IMR-90 (cell line): ENCODE measurements at regions not wholly inside any gene's neighbourhood (a gene's known extent, or its start where the extent isn't known, plus 50 kb on each side); places are given as distances from the start of the nearest gene placed in this dataset.
A peak's percentile ranks its signal among the peaks of the same experiment; 100 is the strongest.

Experiments
- ATAC-seq: fragments of 200-7000 bp; cut with Tn5 transposase; 2 replicates; pipeline ENCODE4 v1.9.1; 2020; ENCODE audit warnings: low read depth, mild to moderate bottlenecking, moderate library complexity
- BruUV-seq: library from RNA; stranded (reverse); fragments of 400-500 nt; replicated peaks from 2 replicates; lab custom pipeline; 2021; lab: Mats Ljungman, UMichigan
- CTCF ChIA-PET: fragments of 300-600 bp; formaldehyde crosslinking; extraction: SDS; loops from one replicate; lab custom pipeline; 2021; ENCODE audit warnings: antibody characterized with exemption; lab: Yijun Ruan, JAX
- POLR2A ChIA-PET: fragments of 300-600 bp; sonication (Branson Sonifier 250); formaldehyde crosslinking; loops from one replicate; lab custom pipeline; 2022; ENCODE audit warnings: antibody characterized with exemption; ENCODE audit not compliant: unreplicated experiment; lab: Charles Lee
- DNase-seq: peaks from one replicate; pipeline ENCODE4 v3.0.0; 2013
- H2AFZ ChIP-seq: replicated peaks from 2 replicates; pipeline ENCODE3; 2013; ENCODE audit warnings: low read length, mild to moderate bottlenecking; ENCODE audit not compliant: poor library complexity
- H2AK5ac ChIP-seq: 2 replicates; pipeline ENCODE4 v1.6.1; 2013; ENCODE audit warnings: low read depth, low read length, inconsistent platforms
- H2AK9ac ChIP-seq: replicated peaks from 2 replicates; pipeline ENCODE3; 2013; ENCODE audit warnings: mild to moderate bottlenecking, low read depth, low read length, moderate library complexity; ENCODE audit not compliant: poor library complexity
- H2BK120ac ChIP-seq: 2 replicates; pipeline ENCODE4 v1.6.1; 2013; ENCODE audit warnings: low read depth, low read length, inconsistent platforms
- H2BK15ac ChIP-seq: 3 replicates; pipeline ENCODE4 v1.6.1; 2013; ENCODE audit warnings: low read depth, low read length, inconsistent platforms
- H2BK20ac ChIP-seq: 2 replicates; pipeline ENCODE4 v1.6.1; 2013; ENCODE audit warnings: low read depth, mild to moderate bottlenecking, inconsistent platforms, low read length, moderate library complexity
- H2BK5ac ChIP-seq: 2 replicates; pipeline ENCODE4 v1.6.1; 2013; ENCODE audit warnings: mild to moderate bottlenecking, low read depth, low read length, inconsistent platforms; ENCODE audit not compliant: poor library complexity, severe bottlenecking
- H3K14ac ChIP-seq: replicated peaks from 2 replicates; pipeline ENCODE4 v1.6.1; 2013; ENCODE audit warnings: low read depth, low read length, inconsistent platforms
- H3K18ac ChIP-seq: 2 replicates; pipeline ENCODE4 v1.6.1; 2013; ENCODE audit warnings: low read depth, low read length, control low read depth
- H3K23ac ChIP-seq: 2 replicates; pipeline ENCODE4 v1.6.1; 2013; ENCODE audit warnings: low read depth, low read length, inconsistent platforms
- H3K27ac ChIP-seq: 2 replicates; pipeline ENCODE4 v1.5.1; 2013; ENCODE audit warnings: mild to moderate bottlenecking, control low read depth, low read length; ENCODE audit not compliant: insufficient read depth
- H3K27me3 ChIP-seq: 2 replicates; pipeline ENCODE4 v1.6.1; 2013; ENCODE audit warnings: low read length; ENCODE audit not compliant: control insufficient read depth, insufficient read depth
- H3K36me3 ChIP-seq: 2 replicates; pipeline ENCODE4 v1.6.1; 2013; ENCODE audit warnings: low read length, mixed read lengths; ENCODE audit not compliant: control insufficient read depth, insufficient read depth
- H3K4ac ChIP-seq: 2 replicates; pipeline ENCODE4 v1.6.1; 2013; ENCODE audit warnings: low read depth, low read length, inconsistent platforms
- H3K4me1 ChIP-seq: 2 replicates; pipeline ENCODE4 v1.6.1; 2013; ENCODE audit warnings: low read length, mixed read lengths; ENCODE audit not compliant: control insufficient read depth, insufficient read depth
- H3K4me2 ChIP-seq: 2 replicates; pipeline ENCODE4 v1.6.1; 2013; ENCODE audit warnings: low read depth, mild to moderate bottlenecking, control low read depth, low read length, moderate library complexity
- H3K4me3 ChIP-seq: 2 replicates; pipeline ENCODE4 v1.5.1; 2013; ENCODE audit warnings: low read depth, mild to moderate bottlenecking, control low read depth, low read length, moderate library complexity; ENCODE audit not compliant: insufficient read depth
- H3K56ac ChIP-seq: 2 replicates; pipeline ENCODE4 v1.6.1; 2013; ENCODE audit warnings: low read length, inconsistent platforms; ENCODE audit not compliant: insufficient read depth; ENCODE audit errors: extremely low read depth
- H3K79me1 ChIP-seq, 2 experiments: 2 replicates each; pipeline ENCODE4 v1.6.1; 2013; ENCODE audit warnings: low read length in 2 of 2, inconsistent platforms in 1 of 2, low read depth in 1 of 2
- H3K9ac ChIP-seq: 2 replicates; pipeline ENCODE4 v1.6.1; 2013; ENCODE audit warnings: low read depth, low read length, control low read depth
- H3K9me1 ChIP-seq: 2 replicates; pipeline ENCODE4 v1.6.1; 2013; ENCODE audit warnings: low read length, inconsistent platforms; ENCODE audit not compliant: insufficient read depth
- H3K9me3 ChIP-seq: 2 replicates; pipeline ENCODE4 v1.6.1; 2013; ENCODE audit warnings: low read length; ENCODE audit not compliant: control insufficient read depth, insufficient read depth
- H4K20me1 ChIP-seq: 2 replicates; pipeline ENCODE4 v1.6.1; 2013; ENCODE audit warnings: low read length, inconsistent platforms; ENCODE audit not compliant: insufficient read depth
- H4K5ac ChIP-seq: 2 replicates; pipeline ENCODE4 v1.6.1; 2013; ENCODE audit warnings: mild to moderate bottlenecking, low read depth, low read length, control low read depth
- H4K8ac ChIP-seq, 2 experiments: 2 replicates each; pipeline ENCODE4 v1.6.1; 2013; ENCODE audit warnings: low read depth in 2 of 2, low read length in 2 of 2, control low read depth in 1 of 2, inconsistent platforms in 1 of 2
- H4K91ac ChIP-seq: 2 replicates; pipeline ENCODE4 v1.6.1; 2013; ENCODE audit warnings: low read depth, low read length, inconsistent platforms; ENCODE audit not compliant: insufficient read depth
- BHLHE40 ChIP-seq: fragments of 150-350 bp; IDR thresholded peaks from 2 replicates; pipeline ENCODE4 v1.6.1; 2016; ENCODE audit warnings: mild to moderate bottlenecking, low read depth, low read length
- CEBPB ChIP-seq: IDR thresholded peaks from 2 replicates; pipeline ENCODE4 v1.6.1; 2012; ENCODE audit warnings: low read depth, low read length, improper control_type of control experiment
- FOS ChIP-seq: fragments of 150-350 bp; IDR thresholded peaks from 2 replicates; pipeline ENCODE4 v1.6.1; 2016; ENCODE audit warnings: low read depth, low read length
- MAZ ChIP-seq: IDR thresholded peaks from 2 replicates; pipeline ENCODE4 v1.6.1; 2012; ENCODE audit warnings: low read depth, mild to moderate bottlenecking, low read length, improper control_type of control experiment, moderate library complexity, borderline replicate concordance
- POLR2A ChIP-seq: IDR thresholded peaks from 2 replicates; pipeline ENCODE4 v1.6.1; 2012; ENCODE audit warnings: mild to moderate bottlenecking, low read depth, low read length
- RAD21 ChIP-seq: IDR thresholded peaks from 2 replicates; pipeline ENCODE4 v1.6.1; 2012; ENCODE audit warnings: low read length, improper control_type of control experiment
- SMC3 ChIP-seq: fragments of 150-350 bp; IDR thresholded peaks from 2 replicates; pipeline ENCODE4 v1.6.1; 2016; ENCODE audit warnings: low read depth, mild to moderate bottlenecking, antibody characterized with exemption, low read length, moderate library complexity
- WGBS, 2 experiments: methylation state at CpG; one replicate each; pipeline versions ENCODE4 v1.1.5 to v1.1.7; 2013; ENCODE audit warnings: missing lambda C conversion rate in 2 of 2; ENCODE audit not compliant: insufficient read length in 1 of 2; ENCODE audit errors: extremely low coverage in 2 of 2; 5-methylcytosine and 5-hydroxymethylcytosine counted together
- dilution Hi-C: fragments of 300-500 bp; cut with HindIII; formaldehyde crosslinking; loops from one replicate; pipeline ENCODE4 v1.14.3; 2018; ENCODE audit warnings: low sequenced_read_pairs; ENCODE audit not compliant: unreplicated experiment
- in situ Hi-C: fragments of 300-500 bp; cut with MboI; formaldehyde crosslinking; loops from 3 replicates; pipeline ENCODE4 v1.14.3; 2019; ENCODE audit warnings: low sequenced_read_pairs, inconsistent platforms, mixed read lengths
- intact Hi-C: fragments of 100-400 bp; cut with micrococcal nuclease; formaldehyde crosslinking; loops from 2 replicates; pipeline ENCODE4 v1.10.0; 2022
- TF ChIP-seq, protein P1 (sequence below): conservative IDR thresholded peaks from 2 replicates; pipeline ENCODE4 v1.5.1; 2012; ENCODE audit warnings: mild to moderate bottlenecking, low read depth, low read length, improper control_type of control experiment

DNA sequence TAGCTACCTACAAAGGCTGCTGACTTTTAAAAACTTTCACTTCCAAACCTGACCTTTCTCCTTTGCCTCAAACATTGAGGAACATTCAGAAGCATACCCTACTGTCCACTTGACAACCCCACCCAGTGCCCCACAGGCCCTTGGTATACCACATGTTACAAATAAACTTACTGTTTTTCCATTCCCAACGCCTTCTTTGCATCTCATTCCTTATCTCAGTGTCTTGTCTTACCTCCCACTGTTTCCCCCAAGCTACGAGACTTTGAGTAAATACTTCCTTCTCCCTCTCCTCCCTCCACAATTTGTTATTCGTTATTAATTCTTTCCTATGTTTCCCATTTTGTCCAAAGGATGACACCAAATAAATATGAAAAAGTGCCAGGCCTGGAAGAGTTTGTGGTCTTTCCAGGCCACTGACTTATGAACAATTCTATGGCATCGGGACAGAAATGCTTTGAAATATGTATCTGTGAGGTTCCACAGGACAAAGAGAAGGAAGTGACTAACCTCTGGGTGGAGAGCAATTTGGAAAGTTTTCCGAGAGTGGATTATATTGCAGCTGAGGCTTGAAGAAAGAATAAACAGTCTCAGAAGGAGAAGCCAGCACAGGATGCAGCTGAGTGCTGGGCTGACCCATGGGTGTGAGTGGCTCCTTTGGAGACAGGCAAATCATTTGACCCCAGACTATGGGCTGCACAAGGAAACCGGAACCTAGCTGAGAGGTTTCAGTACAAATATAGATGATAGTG, 409.0 kb downstream of the LPIN1 start:
- Histone ChIP-seq H3K9ac (no peak overlapping the region), H3K4me3 (no peak overlapping the region)

More for the DNA sequence above, 409.0 kb downstream of the LPIN1 start:
- no peaks in the 10 kb centered on the region for H3K27me3 ChIP-seq
- peak overlapping the region; percentile 13; the same call in 1 of the 2 replicates for H4K91ac ChIP-seq
- no peaks in the 10 kb centered on the region for H3K79me1 ChIP-seq
- no peaks in the 10 kb centered on the region for H3K9me3 ChIP-seq
- H3K9me1 ChIP-seq = no peaks in the 10 kb centered on the region
- peak overlapping the region; percentile 67 for H4K5ac ChIP-seq
- no peaks in the 10 kb centered on the region for H4K20me1 ChIP-seq
- POLR2A ChIA-PET = no interaction called here
- intact Hi-C loops (no loop called here), in situ Hi-C loops (no loop called here), dilution Hi-C loops (no loop called here)
- no peak overlapping the region for H2AFZ ChIP-seq
- H3K4ac ChIP-seq = peak overlapping the region; percentile 62; the same call in 1 of the 2 replicates
- H2AK9ac ChIP-seq = no peak overlapping the region
- H2BK5ac ChIP-seq = peak overlapping the region; percentile 44
- H3K18ac ChIP-seq = peak overlapping the region; percentile 92
- peak overlapping the region; percentile 82 for H2BK15ac ChIP-seq
- CTCF ChIA-PET = interaction anchor here (0.6 to 1.4 kb wide), 2 partner anchors 292 to 526 kb away, joined by 3 to 5 read pairs; no protein-coding TSS in a partner anchor
- ATAC-seq = peak; percentile 99
- H3K14ac ChIP-seq = peak overlapping the region; percentile 28; the same call in 1 of the 2 replicates
- no TSS peak for BruUV-seq
- 11% methylated on average over 4 of the region's 6 CpGs; no CpG with 5 or more reads in 1 of the 2 experiments for whole genome bisulfite sequencing, 2 experiments
- H3K23ac ChIP-seq = peak overlapping the region; percentile 51; the same call in 1 of the 2 replicates
- peak overlapping the region; percentile 46; the same call in 1 of the 2 replicates for H2AK5ac ChIP-seq
- peak overlapping the region; percentile 53 to 60 for H4K8ac ChIP-seq
- H3K4me1 ChIP-seq = peaks cover 14% of the 10 kb centered on the region
- H3K36me3 ChIP-seq = no peaks in the 10 kb centered on the region
- DNase-seq = peak; percentile 93
- no peak overlapping the region for H3K56ac ChIP-seq
- H3K4me2 ChIP-seq = peak overlapping the region; percentile 48
- H3K27ac ChIP-seq = peak overlapping the region; percentile 74
- H2BK20ac ChIP-seq = peak overlapping the region; percentile 78
- TF ChIP-seq POLR2A (no peak), MAZ (0 out of 2 replicates have a peak, but pooled peaks have one; percentile 12), BHLHE40 (peak; percentile 53), SMC3 (peak; percentile 21; the same call in 1 of the 2 replicates), CEBPB (peak; percentile 8; the same call in 1 of the 2 replicates), FOS (peak; percentile 47; the same call in 1 of the 2 replicates), RAD21 (no peak)
- TF ChIP-seq, protein P1, sequence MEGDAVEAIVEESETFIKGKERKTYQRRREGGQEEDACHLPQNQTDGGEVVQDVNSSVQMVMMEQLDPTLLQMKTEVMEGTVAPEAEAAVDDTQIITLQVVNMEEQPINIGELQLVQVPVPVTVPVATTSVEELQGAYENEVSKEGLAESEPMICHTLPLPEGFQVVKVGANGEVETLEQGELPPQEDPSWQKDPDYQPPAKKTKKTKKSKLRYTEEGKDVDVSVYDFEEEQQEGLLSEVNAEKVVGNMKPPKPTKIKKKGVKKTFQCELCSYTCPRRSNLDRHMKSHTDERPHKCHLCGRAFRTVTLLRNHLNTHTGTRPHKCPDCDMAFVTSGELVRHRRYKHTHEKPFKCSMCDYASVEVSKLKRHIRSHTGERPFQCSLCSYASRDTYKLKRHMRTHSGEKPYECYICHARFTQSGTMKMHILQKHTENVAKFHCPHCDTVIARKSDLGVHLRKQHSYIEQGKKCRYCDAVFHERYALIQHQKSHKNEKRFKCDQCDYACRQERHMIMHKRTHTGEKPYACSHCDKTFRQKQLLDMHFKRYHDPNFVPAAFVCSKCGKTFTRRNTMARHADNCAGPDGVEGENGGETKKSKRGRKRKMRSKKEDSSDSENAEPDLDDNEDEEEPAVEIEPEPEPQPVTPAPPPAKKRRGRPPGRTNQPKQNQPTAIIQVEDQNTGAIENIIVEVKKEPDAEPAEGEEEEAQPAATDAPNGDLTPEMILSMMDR = no peak
- H2BK120ac ChIP-seq = peak overlapping the region; percentile 72
